ENCODE measurements at regions not wholly inside any gene's neighbourhood (a gene's known extent, or its start where the extent isn't known, plus 50 kb on each side); places are given as distances from the start of the nearest gene placed in this dataset.

DNA sequence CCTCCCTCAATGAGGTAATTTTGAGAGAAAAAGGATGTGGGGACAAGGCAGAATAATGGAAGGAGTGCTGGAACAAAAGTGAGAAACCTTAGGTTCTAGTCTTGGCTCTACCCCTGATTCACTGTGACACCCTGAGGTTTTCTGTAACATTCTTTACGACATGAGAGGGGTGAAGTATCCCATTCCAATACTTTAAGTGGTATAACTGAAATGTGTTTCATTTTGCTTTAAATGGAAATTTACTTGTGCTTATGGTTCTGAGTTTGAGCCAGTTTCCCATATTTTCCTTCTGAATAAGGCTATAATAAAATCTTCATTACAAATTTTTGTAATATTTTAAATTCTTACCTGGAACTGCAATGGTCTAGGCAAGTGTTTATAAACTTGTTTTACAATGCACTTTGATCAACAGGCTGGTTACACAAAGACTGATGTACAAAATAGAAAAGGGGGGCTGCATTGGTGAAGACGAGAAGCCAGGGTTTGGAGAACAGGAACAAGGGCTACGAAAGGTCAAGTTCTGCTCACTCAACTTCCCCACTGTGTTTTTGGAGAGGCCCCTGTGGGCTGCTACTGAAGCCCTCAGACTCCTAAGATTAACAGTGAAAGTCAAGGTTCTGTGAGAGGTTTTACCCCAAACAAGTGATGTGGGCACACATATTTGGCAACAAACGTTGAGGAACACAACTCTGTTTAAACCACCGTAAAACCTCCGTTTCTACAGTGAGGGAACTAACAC is 171.9 kb upstream of the ELL2 start:
- no peak overlapping the region for H2AFZ ChIP-seq (ENCODE audit: low read depth, low read length)
- H3K4me1 ChIP-seq (ENCODE audit: control insufficient read depth, extremely low read depth, insufficient read depth, low read length), result no peaks in the 10 kb centered on the region
- H3K9me1 ChIP-seq (replicated peaks; ENCODE audit: control insufficient read depth, extremely low read depth, insufficient read depth, low read length), result no peaks in the 10 kb centered on the region
- no peaks in the 10 kb centered on the region for H3K79me2 ChIP-seq (ENCODE audit: control insufficient read depth, insufficient read depth, low read length)
- H3K27me3 ChIP-seq (ENCODE audit: control insufficient read depth in 2 of 2, insufficient read depth in 2 of 2, low read length in 2 of 2), result no peaks in the 10 kb centered on the region
- no peak overlapping the region for H3K9ac ChIP-seq (replicated peaks; ENCODE audit: extremely low read depth, insufficient read depth, low read length)
- no peak for TF ChIP-seq MYC (IDR thresholded peaks at IDR 0.05; ENCODE audit: low read depth, low read length)
- no peak for TF ChIP-seq POLR2AphosphoS5 (IDR thresholded peaks at IDR 0.05; ENCODE audit: insufficient read depth, low read depth, low read length)
- TF ChIP-seq GATA2 (IDR thresholded peaks at IDR 0.05; ENCODE audit: insufficient read depth, insufficient read length, low read depth, low read length), result no peak
- TF ChIP-seq, protein P1, sequence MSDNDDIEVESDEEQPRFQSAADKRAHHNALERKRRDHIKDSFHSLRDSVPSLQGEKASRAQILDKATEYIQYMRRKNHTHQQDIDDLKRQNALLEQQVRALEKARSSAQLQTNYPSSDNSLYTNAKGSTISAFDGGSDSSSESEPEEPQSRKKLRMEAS (IDR thresholded peaks at IDR 0.05; ENCODE audit: insufficient read depth, insufficient read length), result no peak
- TF ChIP-seq POLR2A (IDR thresholded peaks at IDR 0.05; ENCODE audit: low read depth, low read length), result no peak
- TF ChIP-seq JUN (IDR thresholded peaks at IDR 0.05; ENCODE audit: borderline replicate concordance, insufficient read depth, insufficient read length, low read depth), result no peak
- no peak for TF ChIP-seq EZH2 (IDR thresholded peaks at IDR 0.05; ENCODE audit: borderline replicate concordance, low read depth, low read length, severe bottlenecking)
- TF ChIP-seq, protein P2, sequence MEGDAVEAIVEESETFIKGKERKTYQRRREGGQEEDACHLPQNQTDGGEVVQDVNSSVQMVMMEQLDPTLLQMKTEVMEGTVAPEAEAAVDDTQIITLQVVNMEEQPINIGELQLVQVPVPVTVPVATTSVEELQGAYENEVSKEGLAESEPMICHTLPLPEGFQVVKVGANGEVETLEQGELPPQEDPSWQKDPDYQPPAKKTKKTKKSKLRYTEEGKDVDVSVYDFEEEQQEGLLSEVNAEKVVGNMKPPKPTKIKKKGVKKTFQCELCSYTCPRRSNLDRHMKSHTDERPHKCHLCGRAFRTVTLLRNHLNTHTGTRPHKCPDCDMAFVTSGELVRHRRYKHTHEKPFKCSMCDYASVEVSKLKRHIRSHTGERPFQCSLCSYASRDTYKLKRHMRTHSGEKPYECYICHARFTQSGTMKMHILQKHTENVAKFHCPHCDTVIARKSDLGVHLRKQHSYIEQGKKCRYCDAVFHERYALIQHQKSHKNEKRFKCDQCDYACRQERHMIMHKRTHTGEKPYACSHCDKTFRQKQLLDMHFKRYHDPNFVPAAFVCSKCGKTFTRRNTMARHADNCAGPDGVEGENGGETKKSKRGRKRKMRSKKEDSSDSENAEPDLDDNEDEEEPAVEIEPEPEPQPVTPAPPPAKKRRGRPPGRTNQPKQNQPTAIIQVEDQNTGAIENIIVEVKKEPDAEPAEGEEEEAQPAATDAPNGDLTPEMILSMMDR (IDR thresholded peaks at IDR 0.05; ENCODE audit: extremely low read depth in 1 of 2, insufficient read depth in 1 of 2, low read depth in 1 of 2, low read length in 2 of 2), result no peak
- TF ChIP-seq FOS (IDR thresholded peaks at IDR 0.05; ENCODE audit: borderline replicate concordance, insufficient read depth, low read length), result no peak
- CTCF ChIA-PET, result no interaction called here
- dilution Hi-C loops (cut with MboI; ENCODE audit: extremely low pct_ligation_motif_present, low sequenced_read_pairs), result no loop called here
- no peaks in the 10 kb centered on the region for H3K9me3 ChIP-seq (replicated peaks; ENCODE audit: control insufficient read depth, insufficient read depth, low read length)
- no peaks in the 10 kb centered on the region for H4K20me1 ChIP-seq (replicated peaks; ENCODE audit: control insufficient read depth, extremely low read depth, insufficient read depth, low read length)
- BruUV-seq (replicated peaks), result no TSS peak
- intact Hi-C loops (cut with micrococcal nuclease), result no loop called here
- FAIRE-seq (no peak), DNase-seq (ENCODE audit: low read depth, low spot score) (no peak)
- no peaks in the 10 kb centered on the region for H3K36me3 ChIP-seq (ENCODE audit: control insufficient read depth in 2 of 2, extremely low read depth in 1 of 2, insufficient read depth in 2 of 2, low read length in 2 of 2)
- POLR2A ChIA-PET, result no interaction called here
- no peak overlapping the region for H3K4me2 ChIP-seq (ENCODE audit: insufficient read depth, low read length)
- H3K4me3 ChIP-seq (replicated peaks in 1 of 3; ENCODE audit: insufficient read depth in 1 of 3, low read depth in 1 of 3, low read length in 3 of 3), result no peak overlapping the region
- H3K27ac ChIP-seq (ENCODE audit: insufficient read depth, low read depth, low read length), result no peak overlapping the region
